GM12878 (cell line): ENCODE measurements at regions not wholly inside any gene's neighbourhood (a gene's known extent, or its start where the extent isn't known, plus 50 kb on each side); places are given as distances from the start of the nearest gene placed in this dataset.

Experiments
- ATAC-seq: fragments of 200-7000 bp; cut with Tn5 transposase; 3 replicates; pipeline ENCODE4 v1.9.1; 2020; ENCODE audit warnings: mild to moderate bottlenecking, moderate library complexity
- BruUV-seq: library from RNA; stranded (reverse); fragments of 400-500 nt; replicated peaks from 2 replicates; lab custom pipeline; 2021; lab: Mats Ljungman, UMichigan
- CTCF ChIA-PET: fragments of 300-600 bp; sonication (Branson Sonifier 250); formaldehyde crosslinking; extraction: SDS; loops from one replicate; lab custom pipeline; 2021; ENCODE audit warnings: inconsistent platforms; lab: Yijun Ruan, JAX
- POLR2A ChIA-PET: fragments of 350-600 bp; formaldehyde crosslinking; extraction: SDS; loops from one replicate; lab custom pipeline; 2021; ENCODE audit warnings: inconsistent platforms; lab: Charles Lee
- RAD21 ChIA-PET: fragments of 300-600 bp; sonication (Branson Sonifier 250); formaldehyde crosslinking; loops from one replicate; lab custom pipeline; 2023; ENCODE audit warnings: antibody characterized with exemption; ENCODE audit not compliant: unreplicated experiment; lab: Charles Lee
- SMC1A ChIA-PET: fragments of 300-600 bp; sonication (Branson Sonifier 250); formaldehyde crosslinking; loops from one replicate; lab custom pipeline; 2023; ENCODE audit not compliant: unreplicated experiment, uncharacterized antibody; lab: Charles Lee
- DNase-seq: peaks from one replicate; pipeline ENCODE4 v3.0.0-alpha.2; 2011; ENCODE audit warnings: low read depth, low spot score
- FAIRE-seq: peaks from 3 replicates; lab custom pipeline; 2011; peaks lifted over from hg19 to GRCh38; lab: Jason Lieb, UNC
- H2AFZ ChIP-seq: 2 replicates; pipeline ENCODE4 v1.6.0; 2011; ENCODE audit warnings: low read depth, low read length, control low read depth; ENCODE audit not compliant: control insufficient read depth
- H3K27ac ChIP-seq: 2 replicates; pipeline ENCODE4 v1.5.1; 2011; ENCODE audit warnings: control low read depth; ENCODE audit not compliant: control insufficient read depth, insufficient read depth
- H3K27me3 ChIP-seq, 2 experiments: replicated peaks in 1 of 2; 2 replicates each; pipeline versions ENCODE4 v1.6.0 to v1.6.1; 2011; ENCODE audit warnings: low read length in 1 of 2; ENCODE audit not compliant: control insufficient read depth in 2 of 2, insufficient read depth in 2 of 2
- H3K36me3 ChIP-seq, 2 experiments: 2 replicates each; pipeline ENCODE4 v1.5.1; 2011; ENCODE audit warnings: low read length in 1 of 2; ENCODE audit not compliant: control insufficient read depth in 2 of 2, insufficient read depth in 2 of 2
- H3K4me1 ChIP-seq: 2 replicates; pipeline ENCODE4 v1.6.1; 2011; ENCODE audit warnings: mild to moderate bottlenecking, low read length, moderate library complexity, mixed read lengths; ENCODE audit not compliant: control insufficient read depth, insufficient read depth
- H3K4me2 ChIP-seq: 2 replicates; pipeline ENCODE4 v1.6.0; 2011; ENCODE audit warnings: control low read depth; ENCODE audit not compliant: control insufficient read depth, insufficient read depth
- H3K4me3 ChIP-seq: fragments of 200-600 bp; sonication (generic); 2 replicates; pipeline ENCODE4 v1.5.1; 2016
- H3K79me2 ChIP-seq: 2 replicates; pipeline ENCODE4 v1.6.0; 2011; ENCODE audit warnings: low read length; ENCODE audit not compliant: control insufficient read depth, insufficient read depth
- H3K9ac ChIP-seq: 2 replicates; pipeline ENCODE4 v1.8.0; 2011; ENCODE audit warnings: low read length, control low read depth, mixed read lengths; ENCODE audit not compliant: control insufficient read depth, insufficient read depth
- H3K9me3 ChIP-seq: replicated peaks from 3 replicates; pipeline ENCODE4 v1.5.1; 2011; ENCODE audit warnings: mild to moderate bottlenecking, low read length; ENCODE audit not compliant: control insufficient read depth, insufficient read depth
- H4K20me1 ChIP-seq: 2 replicates; pipeline ENCODE4 v1.6.0; 2011; ENCODE audit not compliant: control insufficient read depth, insufficient read depth
- BCL3 ChIP-seq: IDR thresholded peaks from 2 replicates; pipeline ENCODE4 v1.6.1; 2011; ENCODE audit warnings: borderline replicate concordance, low read depth, mild to moderate bottlenecking, moderate library complexity, low read length; ENCODE audit not compliant: insufficient read depth, poor library complexity, severe bottlenecking
- CEBPB ChIP-seq, 2 experiments: fragments of 150-350 bp in 1 of 2; IDR thresholded peaks; 2 replicates each; pipeline ENCODE4 v1.6.1; 2012 to 2014; ENCODE audit warnings: low read depth in 2 of 2, low read length in 2 of 2, borderline replicate concordance in 1 of 2, inconsistent platforms in 1 of 2
- DPF2 ChIP-seq: fragments of 450-650 bp; IDR thresholded peaks from 2 replicates; pipeline ENCODE4 v1.6.1; 2017; ENCODE audit warnings: mild to moderate bottlenecking
- ESRRA ChIP-seq: IDR thresholded peaks from 2 replicates; pipeline ENCODE4 v1.6.1; 2012; ENCODE audit warnings: mild to moderate bottlenecking, low read length, improper control_type of control experiment
- EZH2 ChIP-seq: IDR thresholded peaks from 2 replicates; pipeline ENCODE4 v1.6.1; 2012; ENCODE audit warnings: low read depth, mild to moderate bottlenecking, control low read depth, inconsistent platforms, low read length, borderline replicate concordance; ENCODE audit not compliant: control insufficient read depth
- FOXK2 ChIP-seq: fragments of 450-650 bp; IDR thresholded peaks from 2 replicates; pipeline ENCODE4 v1.6.1; 2017; ENCODE audit warnings: mild to moderate bottlenecking, moderate library complexity
- GATAD2B ChIP-seq: fragments of 450-650 bp; conservative IDR thresholded peaks from 2 replicates; pipeline ENCODE4 v1.6.1; 2017; ENCODE audit warnings: low read depth, mild to moderate bottlenecking, moderate library complexity
- IRF3 ChIP-seq: fragments of 450-650 bp; IDR thresholded peaks from 2 replicates; pipeline ENCODE4 v1.6.1; 2014; ENCODE audit warnings: mild to moderate bottlenecking
- IRF4 ChIP-seq: IDR thresholded peaks from 2 replicates; pipeline ENCODE4 v1.6.1; 2011; ENCODE audit warnings: low read depth, low read length
- KDM1A ChIP-seq: fragments of 200-600 bp; sonication (generic); IDR thresholded peaks from 2 replicates; pipeline ENCODE4 v1.6.1; 2016; ENCODE audit warnings: borderline replicate concordance
- NFXL1 ChIP-seq: fragments of 450-650 bp; IDR thresholded peaks from 2 replicates; pipeline ENCODE4 v1.6.1; 2017; ENCODE audit warnings: antibody characterized with exemption, mild to moderate bottlenecking, borderline replicate concordance
- NFYB ChIP-seq: IDR thresholded peaks from 2 replicates; pipeline ENCODE4 v1.6.1; 2011; ENCODE audit warnings: low read depth, mild to moderate bottlenecking, low read length, improper control_type of control experiment, moderate library complexity; ENCODE audit not compliant: insufficient read depth
- NR2C1 ChIP-seq: fragments of 450-650 bp; IDR thresholded peaks from 2 replicates; pipeline ENCODE4 v1.6.1; 2017; ENCODE audit warnings: antibody characterized with exemption, mild to moderate bottlenecking, moderate library complexity
- RAD21 ChIP-seq: IDR thresholded peaks from 2 replicates; pipeline ENCODE4 v1.6.1; 2011; ENCODE audit warnings: mild to moderate bottlenecking, low read depth, low read length, moderate library complexity; ENCODE audit not compliant: insufficient read depth
- RBBP5 ChIP-seq: fragments of 200-600 bp; sonication (generic); conservative IDR thresholded peaks from 2 replicates; pipeline ENCODE4 v1.6.1; 2016
- REST ChIP-seq: IDR thresholded peaks from 2 replicates; pipeline ENCODE4 v1.6.1; 2012; ENCODE audit warnings: mild to moderate bottlenecking, low read depth, low read length
- SMARCA5 ChIP-seq: fragments of 450-650 bp; IDR thresholded peaks from 2 replicates; pipeline ENCODE4 v1.6.1; 2017; ENCODE audit warnings: mild to moderate bottlenecking
- ZNF274 ChIP-seq: IDR thresholded peaks from one replicate; pipeline ENCODE4 v1.8.0; 2011; ENCODE audit not compliant: insufficient read length, insufficient read depth
- whole genome bisulfite sequencing: methylation state at CpG from one replicate; pipeline ENCODE4 v1.1.6; 2016; ENCODE audit warnings: low lambda C conversion rate; ENCODE audit not compliant: insufficient replicate concordance, insufficient coverage; ENCODE audit errors: missing lambda C conversion rate; 5-methylcytosine and 5-hydroxymethylcytosine counted together
- in situ Hi-C: fragments of 300-500 bp; cut with MboI; formaldehyde crosslinking; loops from 9 replicates; pipeline ENCODE4 v1.14.3; 2018; ENCODE audit warnings: mixed read lengths
- intact Hi-C: fragments of 100-400 bp; cut with micrococcal nuclease; formaldehyde crosslinking; loops from one replicate; pipeline ENCODE4 v1.14.2; 2022; ENCODE audit not compliant: unreplicated experiment

- intact Hi-C loops (loop anchor here (5.0 kb wide), 1 partner anchor 48 kb away; no protein-coding TSS in a partner anchor), in situ Hi-C loops (no loop called here)
- Histone ChIP-seq H3K27me3 (no peaks in the 10 kb centered on the region), H3K27ac (no peak overlapping the region), H3K9ac (no peak overlapping the region), H2AFZ (no peak overlapping the region), H3K79me2 (no peaks in the 10 kb centered on the region), H3K9me3 (no peaks in the 10 kb centered on the region), H3K4me3 (no peak overlapping the region), H3K36me3 (no peaks in the 10 kb centered on the region), H3K4me2 (no peak overlapping the region), H3K4me1 (no peaks in the 10 kb centered on the region), H4K20me1 (no peaks in the 10 kb centered on the region)
- ATAC-seq (no peak), DNase-seq (no peak), FAIRE-seq (no peak)
- WGBS, result 3% methylated on average over 2 of the region's 2 CpGs
- POLR2A ChIA-PET, result no interaction called here
- SMC1A ChIA-PET, result no interaction called here
- no peak for TF ChIP-seq NR2C1
- no peak for TF ChIP-seq CEBPB (IDR thresholded peaks at IDR 0.05; ENCODE audit: borderline replicate concordance in 1 of 2, low read depth in 2 of 2, low read length in 2 of 2)
- TF ChIP-seq EZH2, result no peak
- TF ChIP-seq ZNF274, result no peak
- TF ChIP-seq FOXK2, result no peak
- TF ChIP-seq NFXL1, result no peak
- TF ChIP-seq IRF4, result no peak
- TF ChIP-seq ESRRA, result no peak
- no peak for TF ChIP-seq GATAD2B
- no peak for TF ChIP-seq RBBP5
- TF ChIP-seq SMARCA5, result no peak
- TF ChIP-seq REST, result no peak
- TF ChIP-seq BCL3, result no peak
- no peak for TF ChIP-seq IRF3
- TF ChIP-seq DPF2, result no peak
- TF ChIP-seq KDM1A, result no peak
- no peak for TF ChIP-seq RAD21
- no peak for TF ChIP-seq NFYB
- no TSS peak for BruUV-seq
- RAD21 ChIA-PET, result no interaction called here
- CTCF ChIA-PET, result no interaction called here
These were observed 332.2 kb downstream of the AASDHPPT start for GRCh38 chr11:106409671-106410070.
